B cell (primary cell): ENCODE measurements at regions not wholly inside any gene's neighbourhood (a gene's known extent, or its start where the extent isn't known, plus 50 kb on each side); places are given as distances from the start of the nearest gene placed in this dataset.
"Not testable (repeated sequence)": the region's sequence is repeated elsewhere in the genome, so short reads cannot be mapped to it uniquely, and the experiment has no call there.

Experiments
- ATAC-seq: fragments of 200-7000 bp; cut with Tn5 transposase; one replicate; pipeline ENCODE4 v1.10.0; 2021; ENCODE audit warnings: low read depth, mild to moderate bottlenecking, moderate number of reproducible peaks, moderate library complexity
- CTCF ChIA-PET: fragments of 350-600 bp; sonication (Branson Sonifier 250); formaldehyde crosslinking; loops from one replicate; lab custom pipeline; 2021; ENCODE audit warnings: antibody characterized with exemption, inconsistent platforms; lab: Charles Lee
- POLR2A ChIA-PET: fragments of 350-600 bp; sonication (Branson Sonifier 250); formaldehyde crosslinking; loops from one replicate; lab custom pipeline; 2021; ENCODE audit warnings: antibody characterized with exemption; lab: Charles Lee
- DNase-seq: peaks from one replicate; pipeline ENCODE4 v3.0.0; 2013
- H2AFZ ChIP-seq: 2 replicates; pipeline ENCODE4 v1.6.1; 2012; ENCODE audit warnings: mild to moderate bottlenecking, low read depth, low read length; ENCODE audit not compliant: insufficient read depth, poor library complexity, severe bottlenecking
- H3K27ac ChIP-seq, 2 donors: 1 replicate in 1 of 2; 2 replicates in 1 of 2; pipeline ENCODE4 v1.5.1; 2012 to 2013; ENCODE audit warnings: low read length in 2 of 2, mild to moderate bottlenecking in 2 of 2, moderate library complexity in 1 of 2
- H3K27me3 ChIP-seq, 4 experiments: fragments of 200-600 bp in 1 of 4; sonication (generic) in 1 of 4; replicated peaks in 1 of 4; 1 replicate in 2 of 4; 2 replicates in 2 of 4; pipeline versions ENCODE4 v1.6.1 to v1.7.0; 2013 to 2016; ENCODE audit warnings: low read length in 3 of 4, mild to moderate bottlenecking in 2 of 4, mixed read lengths in 1 of 4, moderate library complexity in 1 of 4; ENCODE audit not compliant: insufficient read depth in 4 of 4, control insufficient read depth in 3 of 4; ENCODE audit errors: control extremely low read depth in 1 of 4
- H3K36me3 ChIP-seq, 2 experiments: replicated peaks in 1 of 2; 1 replicate in 1 of 2; 2 replicates in 1 of 2; pipeline versions ENCODE4 v1.6.1 to v1.7.1; 2013; ENCODE audit warnings: low read length in 1 of 2; ENCODE audit not compliant: insufficient read depth in 2 of 2, control insufficient read depth in 1 of 2; ENCODE audit errors: control extremely low read depth in 1 of 2, extremely low read depth in 1 of 2
- H3K4me1 ChIP-seq, 2 donors: fragments of 200-600 bp in 1 of 2; sonication (generic) in 1 of 2; 1 replicate in 1 of 2; 2 replicates in 1 of 2; pipeline versions ENCODE4 v1.5.1 to v1.6.1; 2013 to 2017; ENCODE audit warnings: low read length in 2 of 2; ENCODE audit not compliant: control insufficient read depth in 2 of 2, insufficient read depth in 2 of 2
- H3K4me2 ChIP-seq: replicated peaks from 2 replicates; pipeline ENCODE3; 2012; ENCODE audit warnings: mild to moderate bottlenecking, low read depth, low read length; ENCODE audit not compliant: poor library complexity, severe bottlenecking
- H3K4me3 ChIP-seq, 5 experiments: fragments of 200-600 bp in 1 of 5; sonication (generic) in 1 of 5; 1 replicate in 3 of 5; 2 replicates in 2 of 5; pipeline versions ENCODE4 v1.5.1 to v1.7.0; 2011 to 2016; ENCODE audit warnings: low read length in 4 of 5, mild to moderate bottlenecking in 4 of 5, low read depth in 2 of 5, control low read depth in 1 of 5, moderate library complexity in 1 of 5; ENCODE audit not compliant: insufficient read depth in 1 of 5; ENCODE audit errors: control extremely low read depth in 1 of 5, extremely low read depth in 1 of 5
- H3K79me2 ChIP-seq: fragments of 200-600 bp; sonication (generic); one replicate; pipeline ENCODE4 v1.6.0; 2016; ENCODE audit warnings: low read length; ENCODE audit not compliant: control insufficient read depth, insufficient read depth
- H3K9ac ChIP-seq: fragments of 200-600 bp; sonication (generic); 2 replicates; pipeline ENCODE4 v1.6.1; 2017; ENCODE audit warnings: mild to moderate bottlenecking, low read length, moderate library complexity
- H3K9me3 ChIP-seq, 3 donors: one replicate each; pipeline versions ENCODE4 v1.6.1 to v1.7.1; 2013; ENCODE audit warnings: low read length in 2 of 3; ENCODE audit not compliant: control insufficient read depth in 2 of 3, insufficient read depth in 1 of 3; ENCODE audit errors: control extremely low read depth in 1 of 3
- H4K20me1 ChIP-seq: 2 replicates; pipeline ENCODE4 v1.6.0; 2012; ENCODE audit warnings: mild to moderate bottlenecking, low read length; ENCODE audit not compliant: insufficient read depth, control insufficient read depth, poor library complexity, severe bottlenecking
- H3K27ac Mint-ChIP-seq: one replicate; pipeline ENCODE4 v1.8.0; 2021; ENCODE audit warnings: mixed read lengths
- H3K27me3 Mint-ChIP-seq: one replicate; pipeline ENCODE4 v1.8.0; 2021; ENCODE audit warnings: mixed read lengths
- H3K4me1 Mint-ChIP-seq: one replicate; pipeline ENCODE4 v1.8.0; 2021; ENCODE audit warnings: mixed read lengths
- H3K4me3 Mint-ChIP-seq: one replicate; pipeline ENCODE4 v1.8.0; 2021; ENCODE audit warnings: mixed read lengths
- H3K9me3 Mint-ChIP-seq: one replicate; pipeline ENCODE4 v1.8.0; 2022; ENCODE audit warnings: mixed read lengths; ENCODE audit not compliant: insufficient read depth
- CTCF ChIP-seq: fragments of 200-600 bp; IDR thresholded peaks from one replicate; pipeline ENCODE4 v1.8.0; 2022; ENCODE audit warnings: antibody characterized with exemption, mild to moderate bottlenecking
- EZH2 ChIP-seq: IDR thresholded peaks from 2 replicates; pipeline ENCODE4 v1.6.1; 2012; ENCODE audit warnings: borderline replicate concordance, low read depth, mild to moderate bottlenecking, moderate library complexity, low read length; ENCODE audit not compliant: insufficient read depth, poor library complexity, severe bottlenecking
- WGBS: methylation state at CpG from one replicate; pipeline ENCODE4 v1.1.5; 2013; ENCODE audit warnings: missing lambda C conversion rate; ENCODE audit not compliant: insufficient coverage; 5-methylcytosine and 5-hydroxymethylcytosine counted together
- intact Hi-C: fragments of 100-400 bp; cut with micrococcal nuclease; formaldehyde crosslinking; loops from one replicate; pipeline ENCODE4 v1.10.0; 2022

GRCh38 chr5:24167806-24168205 is 477.0 kb downstream of the CDH10 start:
- ChIA-PET CTCF (no interaction called here), POLR2A (no interaction called here)
- H3K27ac ChIP-seq, result no peak overlapping the region
- H3K4me3 Mint-ChIP-seq, result no peak overlapping the region
- H3K27me3 ChIP-seq, result no peaks in the 10 kb centered on the region
- H3K4me1 ChIP-seq, result no peaks in the 10 kb centered on the region
- no peak overlapping the region for H3K27ac Mint-ChIP-seq
- no peaks in the 10 kb centered on the region for H3K79me2 ChIP-seq
- no peaks in the 10 kb centered on the region for H3K4me1 Mint-ChIP-seq
- H2AFZ ChIP-seq, result no peak overlapping the region
- no peaks in the 10 kb centered on the region for H3K36me3 ChIP-seq
- H3K9ac ChIP-seq, result no peak overlapping the region
- H3K9me3 ChIP-seq, result peaks cover 0 to 1% (median 0%) of the 10 kb centered on the region in 3 donors
- no peak overlapping the region for H3K4me3 ChIP-seq
- H3K27me3 Mint-ChIP-seq, result no peaks in the 10 kb centered on the region
- TF ChIP-seq EZH2 (no peak), CTCF (no peak)
- peaks cover 19% of the 10 kb centered on the region for H3K9me3 Mint-ChIP-seq
- ATAC-seq (no peak), DNase-seq (no peak)
- intact Hi-C loops, result no loop called here
- H4K20me1 ChIP-seq, result no peaks in the 10 kb centered on the region
- H3K4me2 ChIP-seq, result no peak overlapping the region

- Histone ChIP-seq H3K9ac (no peak overlapping the region), H3K4me1 (no peaks in the 10 kb centered on the region), H4K20me1 (no peaks in the 10 kb centered on the region), H3K9me3 (peaks cover 0 to 1% (median 0%) of the 10 kb centered on the region in 3 donors), H3K27me3 (no peaks in the 10 kb centered on the region), H3K36me3 (no peaks in the 10 kb centered on the region), H3K4me2 (no peak overlapping the region), H3K79me2 (no peaks in the 10 kb centered on the region), H3K4me3 (no peak overlapping the region), H2AFZ (no peak overlapping the region), H3K27ac (no peak overlapping the region)
- no peak for TF ChIP-seq CTCF
- no peak for TF ChIP-seq EZH2
- no peak overlapping the region for H3K4me3 Mint-ChIP-seq
- no peak overlapping the region for H3K27ac Mint-ChIP-seq
- 95% methylated on average over 12 of the region's 16 CpGs for WGBS
- CTCF ChIA-PET, result no interaction called here
- no peaks in the 10 kb centered on the region for H3K4me1 Mint-ChIP-seq
- H3K9me3 Mint-ChIP-seq, result peaks cover 16% of the 10 kb centered on the region
- intact Hi-C loops, result no loop called here
- DNase-seq (no peak), ATAC-seq (no peak)
- POLR2A ChIA-PET, result no interaction called here
- no peaks in the 10 kb centered on the region for H3K27me3 Mint-ChIP-seq
Observed at GRCh38 chr5:24170026-24170425, 474.8 kb downstream of the CDH10 start.

GRCh38 chr5:24170930-24171329 is 473.8 kb downstream of the CDH10 start:
- H3K4me1 Mint-ChIP-seq, H3K27me3 Mint-ChIP-seq, CTCF ChIA-PET, H3K4me3 ChIP-seq, H4K20me1 ChIP-seq, H3K27ac Mint-ChIP-seq, H3K27me3 ChIP-seq, POLR2A ChIA-PET, H3K36me3 ChIP-seq, H3K4me1 ChIP-seq, H3K9ac ChIP-seq, H3K9me3 ChIP-seq, H3K4me3 Mint-ChIP-seq, H3K27ac ChIP-seq, intact Hi-C loops, H2AFZ ChIP-seq, H3K4me2 ChIP-seq, DNase-seq, H3K79me2 ChIP-seq, ATAC-seq: not testable (repeated sequence)
- peaks cover 16% of the 10 kb centered on the region for H3K9me3 Mint-ChIP-seq
- WGBS, result 100% methylated on average over 1 of the region's 2 CpGs
